ENCODE measurements at regions not wholly inside any gene's neighbourhood (a gene's known extent, or its start where the extent isn't known, plus 50 kb on each side); places are given as distances from the start of the nearest gene placed in this dataset.

DNA sequence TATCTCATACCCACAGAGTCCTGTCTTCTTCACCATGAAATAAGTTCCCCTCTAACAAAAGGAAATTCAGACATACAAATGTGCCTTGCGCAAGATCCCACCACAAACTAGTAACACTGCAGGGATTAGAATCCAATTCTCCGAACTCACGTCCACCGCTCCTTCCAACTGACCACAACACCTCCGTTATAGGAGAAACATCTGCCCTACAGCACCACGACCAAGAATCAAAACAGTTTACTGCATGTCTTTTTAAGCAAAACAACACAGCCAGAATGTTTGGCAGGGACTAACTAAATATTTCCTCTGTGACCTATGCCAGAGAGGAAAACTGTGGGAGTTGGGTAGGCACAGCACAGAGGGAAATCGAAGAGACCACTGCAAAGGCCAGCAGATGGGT lies 72.7 kb upstream of the AKIP1 start:
- intact Hi-C loops (cut with DNase I), result loop anchor here (5.0 kb wide), 1 partner anchor 34 kb away; no protein-coding TSS in a partner anchor
- DNase-seq (ENCODE audit: low spot score), result no peak

DNA sequence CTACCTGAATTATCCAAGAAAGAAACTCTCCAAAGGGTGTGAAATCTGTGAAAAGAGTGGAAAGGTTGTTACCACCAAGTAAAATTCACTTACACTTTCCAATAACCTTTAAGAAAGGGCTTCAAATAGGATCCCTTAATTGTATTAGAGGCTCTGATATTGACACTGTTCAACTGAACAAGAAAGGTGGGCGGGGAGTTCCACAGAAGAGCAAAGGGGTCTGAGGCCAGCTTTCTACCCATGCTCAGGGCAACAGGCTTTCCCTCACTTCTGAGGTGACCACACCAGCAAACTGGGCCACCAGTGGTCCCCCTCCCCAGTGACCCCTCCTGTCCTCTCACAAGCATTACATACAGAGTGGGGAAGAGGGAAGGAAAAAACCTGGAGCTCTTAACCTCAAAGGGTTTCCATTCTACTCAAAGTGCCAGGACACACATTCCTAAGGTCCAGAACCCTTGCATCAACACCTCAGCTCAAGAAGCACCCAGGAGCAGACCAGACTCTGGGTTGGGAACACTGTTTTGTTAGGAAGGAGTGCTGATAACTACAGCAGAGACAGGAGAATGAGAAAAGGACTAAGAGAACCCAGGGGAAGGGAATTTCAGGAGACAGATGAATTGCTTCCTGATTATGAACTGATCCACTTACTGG lies 71.6 kb upstream of the AKIP1 start:
- no peak for DNase-seq (ENCODE audit: low spot score)
- intact Hi-C loops (cut with DNase I), result loop anchor here (5.0 kb wide), 1 partner anchor 33 kb away; no protein-coding TSS in a partner anchor

DNA sequence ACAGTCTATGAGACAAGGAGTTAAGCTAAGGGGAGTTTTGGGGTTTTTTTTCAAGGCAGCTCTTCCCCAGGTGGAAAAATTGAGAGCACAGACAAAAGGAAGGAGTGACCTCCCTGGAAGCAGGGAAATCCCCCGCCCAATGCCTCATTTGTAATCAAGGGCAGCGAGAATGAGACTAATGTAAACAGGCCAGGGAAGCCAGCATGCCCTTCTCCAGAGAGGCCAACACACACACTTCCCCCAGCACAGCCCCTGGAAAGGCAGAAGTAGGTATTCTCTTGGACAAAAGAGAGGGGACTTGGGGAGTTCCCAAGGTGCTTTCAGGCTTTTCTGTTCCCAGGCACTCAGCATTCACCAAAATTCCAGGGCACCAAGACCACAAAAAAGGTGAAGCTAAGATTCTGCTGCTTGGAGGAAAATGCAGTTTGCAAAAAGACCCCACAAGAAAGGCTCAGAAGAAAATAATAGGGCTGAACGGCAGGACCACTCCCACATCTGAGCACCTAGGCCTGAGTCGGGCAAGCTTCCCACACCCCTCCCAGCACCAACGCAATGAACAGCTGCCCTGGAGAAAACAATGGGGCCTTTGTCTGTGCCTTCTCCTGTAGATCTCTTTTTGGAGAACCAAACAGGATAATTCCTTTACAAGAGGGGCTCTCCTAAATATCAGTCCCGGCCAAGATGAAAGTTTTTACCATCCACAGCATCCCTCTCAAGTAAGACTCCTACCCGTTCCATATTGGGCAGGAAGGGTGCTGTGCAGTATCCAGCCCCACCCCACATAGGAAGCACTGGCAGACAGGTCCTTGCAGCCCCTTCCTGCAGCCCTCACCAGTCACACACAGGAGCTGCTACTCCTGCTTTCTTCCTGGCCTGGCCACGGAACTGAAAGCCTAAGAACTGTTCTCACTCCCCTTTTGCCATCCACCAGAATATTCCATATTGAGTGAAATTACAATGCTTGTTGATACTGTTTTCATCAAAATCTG lies 70.7 kb upstream of the AKIP1 start:
- DNase-seq (ENCODE audit: low spot score), result no peak
- intact Hi-C loops (cut with DNase I), result loop anchor here (5.0 kb wide), 1 partner anchor 32 kb away; no protein-coding TSS in a partner anchor

DNA sequence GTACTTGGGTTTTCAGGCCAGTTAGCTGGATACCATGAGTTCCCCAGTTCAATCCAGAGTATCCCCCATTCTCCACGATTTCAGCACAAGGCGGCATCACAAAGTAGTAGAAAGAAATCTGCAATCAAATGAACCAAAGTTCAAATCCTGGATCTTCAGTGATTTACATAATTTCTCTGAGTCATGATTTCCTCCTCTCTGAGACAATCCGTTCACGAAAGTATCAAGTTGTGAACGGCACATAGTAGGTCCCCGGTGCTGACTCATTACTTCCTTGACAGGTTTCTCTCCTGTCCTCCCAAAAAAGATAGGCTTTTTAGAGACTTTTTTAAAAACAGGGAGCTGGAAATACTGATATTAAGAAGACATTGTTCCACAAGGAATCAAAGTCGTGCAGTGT lies 69.1 kb upstream of the AKIP1 start:
- intact Hi-C loops (cut with DNase I), result no loop called here

DNA sequence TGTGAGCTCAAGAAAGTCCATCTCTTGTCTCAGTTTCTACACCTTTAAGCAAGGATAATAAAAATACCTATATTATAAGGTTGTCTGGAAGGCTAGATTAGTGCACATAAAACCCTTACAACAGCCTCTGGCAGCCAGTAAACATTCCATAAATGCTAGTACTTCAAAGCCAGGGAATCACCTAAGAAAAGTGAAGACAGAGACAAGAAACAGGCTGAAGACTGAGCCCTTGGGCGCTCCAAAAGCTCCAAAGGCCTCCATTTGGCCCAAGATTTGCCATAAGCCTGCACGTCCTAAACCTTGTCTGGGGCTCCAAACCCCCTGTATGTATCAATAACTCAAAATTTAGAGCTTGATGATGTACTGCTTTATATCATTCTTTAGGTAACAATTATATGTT lies 52.2 kb upstream of the AKIP1 start:
- DNase-seq (ENCODE audit: low spot score), result no peak
- intact Hi-C loops (cut with DNase I), result no loop called here

More for the DNA sequence above, 69.1 kb upstream of the AKIP1 start:
- DNase-seq (ENCODE audit: low spot score), result no peak
